Activated CD4-positive, alpha-beta memory T cell treated with anti-CD3 and anti-CD28 coated beads, Interleukin-2, amount 10 ng/mL, durations not matched to agents 7 days and 5 days (primary cell): ENCODE measurements at regions not wholly inside any gene's neighbourhood (a gene's known extent, or its start where the extent isn't known, plus 50 kb on each side); places are given as distances from the start of the nearest gene placed in this dataset.

Experiments used
- CTCF ChIA-PET: fragments of 350-600 bp; sonication (Branson Sonifier 250); formaldehyde crosslinking; loops from one replicate; lab custom pipeline; 2021; ENCODE audit warnings: antibody characterized with exemption, inconsistent platforms; lab: Charles Lee
- POLR2A ChIA-PET: fragments of 350-600 bp; sonication (Branson Sonifier 250); formaldehyde crosslinking; loops from one replicate; lab custom pipeline; 2021; ENCODE audit warnings: antibody characterized with exemption; lab: Charles Lee
- DNase-seq: peaks from one replicate; pipeline ENCODE4 v3.0.0-alpha.2; 2020
- H3K27ac Mint-ChIP-seq: one replicate; pipeline ENCODE4 v1.8.0; 2021; ENCODE audit warnings: mild to moderate bottlenecking, mixed read lengths
- H3K27me3 Mint-ChIP-seq: one replicate; pipeline ENCODE4 v1.8.0; 2021; ENCODE audit warnings: mixed read lengths
- H3K36me3 Mint-ChIP-seq: one replicate; pipeline ENCODE4 v1.8.0; 2021; ENCODE audit warnings: low read depth, mixed read lengths
- H3K4me1 Mint-ChIP-seq: one replicate; pipeline ENCODE4 v1.8.0; 2021; ENCODE audit warnings: mixed read lengths
- H3K4me3 Mint-ChIP-seq: one replicate; pipeline ENCODE4 v1.8.0; 2021; ENCODE audit warnings: mild to moderate bottlenecking, mixed read lengths
- H3K9me3 Mint-ChIP-seq: one replicate; pipeline ENCODE4 v1.8.0; 2021; ENCODE audit warnings: mixed read lengths

- Mint-ChIP-seq H3K9me3 (peaks cover 4% of the 10 kb centered on the region), H3K27ac (no peak overlapping the region), H3K4me1 (no peaks in the 10 kb centered on the region), H3K27me3 (no peaks in the 10 kb centered on the region), H3K36me3 (no peaks in the 10 kb centered on the region), H3K4me3 (no peak overlapping the region)
- no peak for DNase-seq
- POLR2A ChIA-PET, result no interaction called here
- CTCF ChIA-PET, result no interaction called here
Observed at GRCh38 chr12:72790273-72790672, 518.1 kb downstream of the TRHDE start.

GRCh38 chr12:72792889-72793288 is 520.7 kb downstream of the TRHDE start:
- H3K4me3 Mint-ChIP-seq, result no peak overlapping the region
- H3K9me3 Mint-ChIP-seq, result peaks cover 12% of the 10 kb centered on the region
- ChIA-PET POLR2A (no interaction called here), CTCF (no interaction called here)
- no peak overlapping the region for H3K27ac Mint-ChIP-seq
- DNase-seq, result no peak
- no peaks in the 10 kb centered on the region for H3K36me3 Mint-ChIP-seq
- no peaks in the 10 kb centered on the region for H3K4me1 Mint-ChIP-seq
- no peaks in the 10 kb centered on the region for H3K27me3 Mint-ChIP-seq

GRCh38 chr12:72793796-72794195 is 521.6 kb downstream of the TRHDE start:
- POLR2A ChIA-PET, result no interaction called here

DNA sequence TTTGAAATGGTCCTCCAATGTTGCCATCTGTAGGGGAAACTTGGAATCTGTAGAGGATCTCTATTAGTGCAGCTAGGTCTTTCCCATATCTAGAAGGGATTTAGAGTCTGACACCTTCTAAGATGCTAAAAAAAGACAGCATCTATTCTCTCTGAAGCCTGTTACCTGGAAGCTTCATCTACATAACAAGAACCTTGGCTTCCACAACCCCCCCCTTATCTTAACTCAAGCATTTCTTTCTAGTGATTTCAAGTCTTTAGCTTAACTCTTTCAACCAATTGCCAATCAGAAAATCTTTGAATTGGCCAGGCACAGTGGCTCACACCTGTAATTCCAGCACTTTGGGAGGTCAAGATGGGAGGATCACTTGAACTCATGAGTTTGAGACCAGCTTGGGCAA is 543.3 kb downstream of the TRHDE start:
- peaks cover 10% of the 10 kb centered on the region for H3K9me3 Mint-ChIP-seq
- H3K36me3 Mint-ChIP-seq, result no peaks in the 10 kb centered on the region
- DNase-seq, result no peak
- POLR2A ChIA-PET, result no interaction called here
- H3K4me1 Mint-ChIP-seq, result no peaks in the 10 kb centered on the region
- H3K27ac Mint-ChIP-seq, result no peak overlapping the region
- CTCF ChIA-PET, result no interaction called here
- no peaks in the 10 kb centered on the region for H3K27me3 Mint-ChIP-seq
- no peak overlapping the region for H3K4me3 Mint-ChIP-seq

More at GRCh38 chr12:72793796-72794195, 521.6 kb downstream of the TRHDE start:
- H3K27ac Mint-ChIP-seq, result no peak overlapping the region
- DNase-seq, result no peak
- H3K36me3 Mint-ChIP-seq, result no peaks in the 10 kb centered on the region
- no peaks in the 10 kb centered on the region for H3K4me1 Mint-ChIP-seq
- H3K9me3 Mint-ChIP-seq, result peaks cover 12% of the 10 kb centered on the region
- CTCF ChIA-PET, result no interaction called here
- no peak overlapping the region for H3K4me3 Mint-ChIP-seq
- H3K27me3 Mint-ChIP-seq, result no peaks in the 10 kb centered on the region

- POLR2A ChIA-PET, result no interaction called here
Observed at GRCh38 chr12:72828662-72829324, 556.6 kb downstream of the TRHDE start.

DNA sequence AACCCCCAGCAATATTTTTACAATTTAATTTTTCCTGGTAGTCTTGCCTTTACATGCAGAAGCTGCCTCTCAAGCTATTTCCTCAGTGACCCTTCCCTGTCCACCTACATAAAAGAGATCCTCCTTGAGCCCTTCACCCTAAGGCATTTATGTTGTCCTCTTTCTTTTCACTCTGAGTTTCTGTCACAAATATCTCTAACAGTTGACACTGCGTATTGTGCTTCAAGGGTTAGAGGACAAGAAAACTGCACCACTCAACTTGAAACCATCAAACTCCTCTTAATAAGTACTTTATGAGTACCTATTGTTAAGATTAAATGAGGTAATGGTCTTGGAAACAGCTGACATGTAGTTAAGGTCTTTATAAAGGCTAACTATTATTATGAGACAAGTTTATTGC is 557.7 kb downstream of the TRHDE start:
- POLR2A ChIA-PET, result no interaction called here
- CTCF ChIA-PET, result no interaction called here
- Mint-ChIP-seq H3K27me3 (no peaks in the 10 kb centered on the region), H3K4me1 (no peaks in the 10 kb centered on the region), H3K36me3 (no peaks in the 10 kb centered on the region), H3K27ac (no peak overlapping the region), H3K4me3 (no peak overlapping the region), H3K9me3 (peaks cover 9% of the 10 kb centered on the region)
- no peak for DNase-seq

More at GRCh38 chr12:72828662-72829324, 556.6 kb downstream of the TRHDE start:
- Mint-ChIP-seq H3K36me3 (no peaks in the 10 kb centered on the region), H3K27ac (no peak overlapping the region), H3K27me3 (no peaks in the 10 kb centered on the region), H3K9me3 (peaks cover 13% of the 10 kb centered on the region), H3K4me3 (no peak overlapping the region), H3K4me1 (no peaks in the 10 kb centered on the region)
- CTCF ChIA-PET, result interaction anchor here (0.7 kb wide), 1 partner anchor 350 kb away, joined by 4 read pairs; no protein-coding TSS in a partner anchor
- no peak for DNase-seq

- Mint-ChIP-seq H3K9me3 (peaks cover 3% of the 10 kb centered on the region), H3K4me1 (no peaks in the 10 kb centered on the region), H3K36me3 (no peaks in the 10 kb centered on the region), H3K27ac (no peak overlapping the region), H3K27me3 (no peaks in the 10 kb centered on the region), H3K4me3 (no peak overlapping the region)
- CTCF ChIA-PET, result no interaction called here
- POLR2A ChIA-PET, result no interaction called here
- no peak for DNase-seq
Observed at GRCh38 chr12:72832024-72832423, 559.9 kb downstream of the TRHDE start.

GRCh38 chr12:72836194-72836593 is 564.0 kb downstream of the TRHDE start:
- POLR2A ChIA-PET, result no interaction called here
- Mint-ChIP-seq H3K27ac (no peak overlapping the region), H3K27me3 (no peaks in the 10 kb centered on the region)

GRCh38 chr12:72839696-72840095 is 567.5 kb downstream of the TRHDE start:
- H3K27ac Mint-ChIP-seq, result no peak overlapping the region
- no peaks in the 10 kb centered on the region for H3K4me1 Mint-ChIP-seq
- no peak overlapping the region for H3K4me3 Mint-ChIP-seq
- H3K9me3 Mint-ChIP-seq, result peaks cover 2% of the 10 kb centered on the region
- DNase-seq, result no peak
- H3K27me3 Mint-ChIP-seq, result no peaks in the 10 kb centered on the region
- H3K36me3 Mint-ChIP-seq, result no peaks in the 10 kb centered on the region
- ChIA-PET CTCF (no interaction called here), POLR2A (no interaction called here)

More at GRCh38 chr12:72836194-72836593, 564.0 kb downstream of the TRHDE start:
- Mint-ChIP-seq H3K36me3 (no peaks in the 10 kb centered on the region), H3K9me3 (no peaks in the 10 kb centered on the region), H3K4me3 (no peak overlapping the region), H3K4me1 (no peaks in the 10 kb centered on the region)
- CTCF ChIA-PET, result no interaction called here
- no peak for DNase-seq

DNA sequence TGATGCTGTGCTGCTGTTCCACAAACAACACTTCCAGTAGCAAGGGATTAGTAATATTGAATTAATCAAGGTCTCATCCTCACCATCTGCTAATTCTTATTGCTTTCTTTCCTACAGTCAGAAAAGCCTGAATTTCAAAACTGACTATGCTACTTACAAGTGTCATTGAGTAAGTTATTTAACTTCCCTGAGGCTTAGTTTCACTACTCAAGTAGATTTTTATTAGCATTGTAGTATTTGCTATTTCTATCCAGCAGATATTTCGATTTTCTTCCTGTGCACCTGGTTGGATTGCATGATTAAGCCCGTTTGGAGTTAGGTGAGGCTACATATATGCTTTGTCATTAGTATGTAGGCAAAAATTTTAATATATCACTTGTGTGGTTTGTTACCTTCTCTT is 591.5 kb downstream of the TRHDE start:
- no peak overlapping the region for H3K4me3 Mint-ChIP-seq
- ChIA-PET CTCF (no interaction called here), POLR2A (no interaction called here)
- H3K4me1 Mint-ChIP-seq, result no peaks in the 10 kb centered on the region
- no peaks in the 10 kb centered on the region for H3K36me3 Mint-ChIP-seq
- H3K27me3 Mint-ChIP-seq, result no peaks in the 10 kb centered on the region
- DNase-seq, result no peak
- H3K27ac Mint-ChIP-seq, result no peak overlapping the region
- H3K9me3 Mint-ChIP-seq, result peaks cover 5% of the 10 kb centered on the region

GRCh38 chr12:72865921-72866320 is 593.8 kb downstream of the TRHDE start:
- CTCF ChIA-PET, result no interaction called here
- no peaks in the 10 kb centered on the region for H3K27me3 Mint-ChIP-seq

DNA sequence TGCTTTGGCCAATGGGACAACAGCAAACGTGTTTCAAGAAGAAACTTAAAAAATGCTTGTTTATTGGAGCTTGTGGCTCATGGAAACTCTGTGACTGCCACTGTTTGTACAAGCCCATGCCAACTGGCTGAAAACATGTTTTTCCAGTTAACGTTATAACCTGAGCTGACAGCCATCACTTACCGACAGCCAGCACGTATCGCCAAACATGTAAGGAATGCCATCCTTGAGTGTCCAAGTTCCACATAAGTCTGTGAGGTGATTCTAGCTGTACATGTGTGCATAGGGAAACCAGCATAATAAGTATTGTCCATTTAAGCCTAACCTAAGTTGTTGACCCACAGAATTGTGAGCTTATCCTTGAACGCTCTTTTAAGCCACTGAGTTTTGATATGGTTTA is 596.9 kb downstream of the TRHDE start:
- H3K27ac Mint-ChIP-seq, result no peak overlapping the region
- CTCF ChIA-PET, result no interaction called here
- H3K9me3 Mint-ChIP-seq, result peaks cover 8% of the 10 kb centered on the region
- no peaks in the 10 kb centered on the region for H3K27me3 Mint-ChIP-seq
- POLR2A ChIA-PET, result no interaction called here
- no peaks in the 10 kb centered on the region for H3K4me1 Mint-ChIP-seq
- H3K4me3 Mint-ChIP-seq, result no peak overlapping the region
- H3K36me3 Mint-ChIP-seq, result no peaks in the 10 kb centered on the region
- DNase-seq, result no peak

More at GRCh38 chr12:72865921-72866320, 593.8 kb downstream of the TRHDE start:
- POLR2A ChIA-PET, result no interaction called here
- no peaks in the 10 kb centered on the region for H3K4me1 Mint-ChIP-seq
- peaks cover 4% of the 10 kb centered on the region for H3K9me3 Mint-ChIP-seq
- no peak for DNase-seq
- no peak overlapping the region for H3K27ac Mint-ChIP-seq
- no peak overlapping the region for H3K4me3 Mint-ChIP-seq
- no peaks in the 10 kb centered on the region for H3K36me3 Mint-ChIP-seq

- POLR2A ChIA-PET, result no interaction called here
Observed at GRCh38 chr12:72872238-72872887, 600.2 kb downstream of the TRHDE start.

GRCh38 chr12:72872996-72873395 is 600.8 kb downstream of the TRHDE start:
- H3K27me3 Mint-ChIP-seq, result no peaks in the 10 kb centered on the region
- DNase-seq, result no peak
- ChIA-PET CTCF (no interaction called here), POLR2A (no interaction called here)
- H3K4me1 Mint-ChIP-seq, result no peaks in the 10 kb centered on the region
- H3K4me3 Mint-ChIP-seq, result no peak overlapping the region
- H3K9me3 Mint-ChIP-seq, result peaks cover 8% of the 10 kb centered on the region
- H3K27ac Mint-ChIP-seq, result no peak overlapping the region
- no peaks in the 10 kb centered on the region for H3K36me3 Mint-ChIP-seq

More at GRCh38 chr12:72872238-72872887, 600.2 kb downstream of the TRHDE start:
- no peak overlapping the region for H3K4me3 Mint-ChIP-seq
- H3K27ac Mint-ChIP-seq, result no peak overlapping the region
- H3K36me3 Mint-ChIP-seq, result no peaks in the 10 kb centered on the region
- no peak for DNase-seq
- CTCF ChIA-PET, result no interaction called here
- no peaks in the 10 kb centered on the region for H3K4me1 Mint-ChIP-seq
- H3K27me3 Mint-ChIP-seq, result no peaks in the 10 kb centered on the region
- peaks cover 8% of the 10 kb centered on the region for H3K9me3 Mint-ChIP-seq
